ENCODE measurements at regions not wholly inside any gene's neighbourhood (a gene's known extent, or its start where the extent isn't known, plus 50 kb on each side); places are given as distances from the start of the nearest gene placed in this dataset.

DNA sequence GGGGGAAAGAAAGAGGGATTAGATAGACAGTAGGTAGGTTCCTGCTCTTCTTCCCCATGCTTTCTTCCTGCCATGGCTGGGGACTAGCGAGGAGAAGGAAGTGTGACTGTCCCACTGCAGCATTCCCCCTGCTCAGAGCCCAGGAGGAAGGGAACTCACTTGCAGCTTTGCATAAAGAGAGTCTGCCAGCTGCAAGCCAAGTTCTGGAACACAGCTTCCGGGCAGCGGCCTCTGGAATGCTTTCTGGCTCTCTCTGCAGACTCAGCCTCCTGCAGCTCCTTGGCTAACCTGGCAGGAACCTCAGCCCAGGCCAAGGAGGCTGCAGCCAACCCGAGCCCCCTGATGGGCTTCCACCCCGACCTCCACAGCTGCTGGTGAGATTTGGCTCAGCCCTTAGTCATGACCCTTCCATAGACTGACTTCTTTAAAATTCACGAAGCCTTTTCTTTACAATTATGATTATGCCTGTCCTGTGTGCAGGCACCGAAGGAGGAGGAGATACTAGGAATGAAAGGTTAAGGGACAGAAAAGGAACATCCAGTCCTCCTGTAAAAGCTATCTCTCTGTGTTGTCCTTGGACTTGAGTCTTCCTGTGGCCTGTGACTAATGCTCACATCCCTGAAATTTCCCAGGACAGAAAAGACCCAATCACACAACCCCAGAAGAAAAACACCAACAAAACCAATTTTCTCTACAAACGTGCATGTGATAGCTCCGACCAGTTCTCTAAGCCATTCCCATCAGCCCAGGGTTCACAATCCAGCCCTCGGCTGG, 108.2 kb upstream of the OLIG2 start:
- Mint-ChIP-seq H3K4me1 (ENCODE audit: unreplicated experiment) (peaks cover 8% of the 10 kb centered on the region), H3K27ac (ENCODE audit: unreplicated experiment) (no peak overlapping the region), H3K27me3 (ENCODE audit: unreplicated experiment) (peaks cover 2% of the 10 kb centered on the region), H3K4me3 (ENCODE audit: unreplicated experiment) (no peak overlapping the region), H3K36me3 (ENCODE audit: low read depth, unreplicated experiment) (no peaks in the 10 kb centered on the region), H3K9me3 (ENCODE audit: unreplicated experiment) (no peaks in the 10 kb centered on the region)
- DNase-seq (ENCODE audit: low spot score) = no peak
- TF ChIP-seq, protein P1, sequence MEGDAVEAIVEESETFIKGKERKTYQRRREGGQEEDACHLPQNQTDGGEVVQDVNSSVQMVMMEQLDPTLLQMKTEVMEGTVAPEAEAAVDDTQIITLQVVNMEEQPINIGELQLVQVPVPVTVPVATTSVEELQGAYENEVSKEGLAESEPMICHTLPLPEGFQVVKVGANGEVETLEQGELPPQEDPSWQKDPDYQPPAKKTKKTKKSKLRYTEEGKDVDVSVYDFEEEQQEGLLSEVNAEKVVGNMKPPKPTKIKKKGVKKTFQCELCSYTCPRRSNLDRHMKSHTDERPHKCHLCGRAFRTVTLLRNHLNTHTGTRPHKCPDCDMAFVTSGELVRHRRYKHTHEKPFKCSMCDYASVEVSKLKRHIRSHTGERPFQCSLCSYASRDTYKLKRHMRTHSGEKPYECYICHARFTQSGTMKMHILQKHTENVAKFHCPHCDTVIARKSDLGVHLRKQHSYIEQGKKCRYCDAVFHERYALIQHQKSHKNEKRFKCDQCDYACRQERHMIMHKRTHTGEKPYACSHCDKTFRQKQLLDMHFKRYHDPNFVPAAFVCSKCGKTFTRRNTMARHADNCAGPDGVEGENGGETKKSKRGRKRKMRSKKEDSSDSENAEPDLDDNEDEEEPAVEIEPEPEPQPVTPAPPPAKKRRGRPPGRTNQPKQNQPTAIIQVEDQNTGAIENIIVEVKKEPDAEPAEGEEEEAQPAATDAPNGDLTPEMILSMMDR (IDR thresholded peaks at IDR 0.05; ENCODE audit: unreplicated experiment) = no peak

DNA sequence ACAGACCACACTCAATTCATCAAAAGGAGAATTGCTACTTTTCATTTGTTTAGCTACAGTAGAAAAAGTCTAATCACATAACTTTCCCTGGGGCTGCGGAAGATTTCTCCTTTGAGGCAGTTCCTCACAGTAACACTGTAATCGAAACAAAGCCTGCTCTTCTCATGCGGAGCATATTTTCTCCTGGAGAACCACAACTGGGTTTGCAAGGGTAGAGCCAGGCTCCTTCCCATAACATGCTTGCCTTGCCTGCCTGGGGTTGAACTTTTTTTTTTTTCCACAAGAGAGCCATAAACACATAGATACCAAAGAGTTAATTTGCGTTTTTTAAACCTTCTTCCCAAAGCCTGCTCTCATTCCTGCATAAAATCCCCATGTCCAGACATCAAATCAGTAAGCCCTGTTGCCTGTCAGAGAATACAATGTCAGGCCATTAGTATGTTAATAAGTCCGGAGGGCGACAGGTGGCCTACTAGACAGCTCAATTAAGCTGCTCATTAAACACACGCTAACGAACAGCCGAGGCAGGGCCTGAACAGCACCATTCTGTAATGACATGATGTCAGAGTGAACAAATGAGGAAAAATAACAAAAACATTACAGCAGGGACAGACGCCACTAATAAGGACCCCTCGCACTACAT, 107.1 kb upstream of the OLIG2 start:
- Mint-ChIP-seq H3K9me3 (ENCODE audit: unreplicated experiment) (no peaks in the 10 kb centered on the region), H3K4me1 (ENCODE audit: unreplicated experiment) (peaks cover 8% of the 10 kb centered on the region), H3K36me3 (ENCODE audit: low read depth, unreplicated experiment) (no peaks in the 10 kb centered on the region), H3K27ac (ENCODE audit: unreplicated experiment) (no peak overlapping the region), H3K27me3 (ENCODE audit: unreplicated experiment) (peaks cover 2% of the 10 kb centered on the region), H3K4me3 (ENCODE audit: unreplicated experiment) (no peak overlapping the region)
- TF ChIP-seq, protein P1 (IDR thresholded peaks at IDR 0.05; ENCODE audit: unreplicated experiment) = no peak
- no peak for DNase-seq (ENCODE audit: low spot score)

DNA sequence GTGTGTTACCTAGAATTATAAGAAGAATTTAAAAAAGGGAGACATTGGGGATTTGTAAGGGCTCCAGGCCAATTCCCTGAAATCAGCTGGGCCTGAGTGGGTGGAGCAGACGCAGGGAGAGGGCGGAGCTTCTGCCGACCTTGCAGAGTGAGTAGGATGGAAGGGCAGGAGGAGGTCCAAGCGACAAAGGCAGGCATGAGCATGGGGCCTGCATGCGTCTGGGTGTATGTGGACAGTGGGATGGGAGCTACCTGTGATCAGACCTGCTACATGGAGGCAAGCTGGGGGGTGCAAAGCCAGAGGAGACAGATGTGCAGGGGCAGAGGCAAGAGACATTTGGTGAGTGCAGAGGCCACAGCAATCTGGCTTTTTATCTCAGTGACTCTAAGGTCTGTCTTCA, 105.3 kb upstream of the OLIG2 start:
- no peaks in the 10 kb centered on the region for H3K4me1 Mint-ChIP-seq (ENCODE audit: unreplicated experiment)
- TF ChIP-seq, protein P1 (IDR thresholded peaks at IDR 0.05; ENCODE audit: unreplicated experiment) = no peak
- DNase-seq (ENCODE audit: low spot score) = no peak
- no peak overlapping the region for H3K27ac Mint-ChIP-seq (ENCODE audit: unreplicated experiment)
- H3K36me3 Mint-ChIP-seq (ENCODE audit: low read depth, unreplicated experiment) = no peaks in the 10 kb centered on the region
- H3K9me3 Mint-ChIP-seq (ENCODE audit: unreplicated experiment) = no peaks in the 10 kb centered on the region
- peaks cover 2% of the 10 kb centered on the region for H3K27me3 Mint-ChIP-seq (ENCODE audit: unreplicated experiment)
- no peak overlapping the region for H3K4me3 Mint-ChIP-seq (ENCODE audit: unreplicated experiment)

DNA sequence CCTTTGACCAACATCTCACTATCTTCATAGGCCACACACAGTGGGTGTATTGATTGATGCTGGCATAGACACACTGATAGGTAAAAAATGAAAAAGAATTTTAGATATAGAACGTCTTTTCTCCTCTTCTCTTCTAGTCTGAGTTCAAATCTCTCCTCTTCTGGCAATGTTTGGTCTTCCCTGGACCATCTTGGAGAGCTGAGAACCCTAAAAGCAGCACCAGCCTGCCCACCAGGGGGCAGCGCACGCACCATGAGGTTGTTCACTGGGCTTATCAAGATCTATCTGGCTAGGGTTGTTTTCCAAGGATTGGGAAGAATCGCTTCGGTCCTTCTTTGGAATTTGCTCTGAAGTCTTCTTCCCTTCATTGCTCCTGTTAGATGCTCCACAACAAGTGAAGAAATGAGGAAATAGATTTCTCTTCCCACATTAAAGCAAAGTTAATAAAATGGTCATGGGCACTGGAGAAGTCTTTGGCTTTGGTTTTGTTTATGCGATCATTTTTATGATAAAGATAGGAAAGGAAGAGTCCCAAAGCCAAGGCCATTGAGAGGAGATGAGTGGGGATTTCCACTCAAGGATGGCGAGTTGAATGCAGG, 104.0 kb upstream of the OLIG2 start:
- H3K27ac Mint-ChIP-seq (ENCODE audit: unreplicated experiment) = no peak overlapping the region
- peak; percentile 48 for DNase-seq (ENCODE audit: low spot score)
- H3K4me3 Mint-ChIP-seq (ENCODE audit: unreplicated experiment) = no peak overlapping the region
- peaks cover 3% of the 10 kb centered on the region for H3K27me3 Mint-ChIP-seq (ENCODE audit: unreplicated experiment)
- no peaks in the 10 kb centered on the region for H3K36me3 Mint-ChIP-seq (ENCODE audit: low read depth, unreplicated experiment)
- no peaks in the 10 kb centered on the region for H3K9me3 Mint-ChIP-seq (ENCODE audit: unreplicated experiment)
- TF ChIP-seq, protein P1 (IDR thresholded peaks at IDR 0.05; ENCODE audit: unreplicated experiment) = peak; percentile 67
- no peaks in the 10 kb centered on the region for H3K4me1 Mint-ChIP-seq (ENCODE audit: unreplicated experiment)

DNA sequence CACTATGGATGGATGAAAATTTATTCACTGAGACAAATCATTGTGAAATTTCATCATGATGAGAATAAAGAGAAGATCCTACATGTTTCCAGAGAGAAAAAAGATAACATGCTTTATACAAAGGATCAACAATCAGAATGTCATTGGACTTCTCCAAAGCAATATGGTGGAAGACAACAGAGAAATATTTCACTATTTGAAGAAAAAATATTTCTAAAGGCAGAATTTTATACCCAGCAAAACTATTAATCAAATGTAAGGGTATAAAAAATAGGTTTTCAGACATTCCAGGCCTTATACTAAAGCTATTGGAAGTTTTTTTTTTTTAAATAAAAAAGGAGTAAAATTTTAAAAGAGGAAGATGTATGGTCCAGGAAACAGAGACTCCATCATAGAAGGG, 100.6 kb upstream of the OLIG2 start:
- Mint-ChIP-seq H3K4me3 (ENCODE audit: unreplicated experiment) (no peak overlapping the region), H3K27me3 (ENCODE audit: unreplicated experiment) (peaks cover 3% of the 10 kb centered on the region), H3K27ac (ENCODE audit: unreplicated experiment) (no peak overlapping the region), H3K36me3 (ENCODE audit: low read depth, unreplicated experiment) (no peaks in the 10 kb centered on the region), H3K9me3 (ENCODE audit: unreplicated experiment) (no peaks in the 10 kb centered on the region), H3K4me1 (ENCODE audit: unreplicated experiment) (no peaks in the 10 kb centered on the region)
- DNase-seq (ENCODE audit: low spot score) = no peak
- TF ChIP-seq, protein P1 (IDR thresholded peaks at IDR 0.05; ENCODE audit: unreplicated experiment) = no peak
